MCF 10A (cell line): ENCODE measurements at regions not wholly inside any gene's neighbourhood (a gene's known extent, or its start where the extent isn't known, plus 50 kb on each side); places are given as distances from the start of the nearest gene placed in this dataset.
"Not testable (repeated sequence)": the region's sequence is repeated elsewhere in the genome, so short reads cannot be mapped to it uniquely, and the experiment has no call there.

Experiments
- BruUV-seq: library from RNA; stranded (reverse); fragments of 400-500 nt; replicated peaks from 2 replicates; lab custom pipeline; 2021; lab: Mats Ljungman, UMichigan
- CTCF ChIA-PET: fragments of 300-600 bp; sonication (Branson Sonifier 250); formaldehyde crosslinking; extraction: SDS; loops from one replicate; lab custom pipeline; 2021; ENCODE audit warnings: antibody characterized with exemption, inconsistent platforms; lab: Yijun Ruan, JAX
- POLR2A ChIA-PET: fragments of 300-600, 350-650 bp; sonication (Branson Sonifier 250); formaldehyde crosslinking; extraction: SDS; loops from one replicate; lab custom pipeline; 2020; ENCODE audit warnings: antibody characterized with exemption, inconsistent platforms; lab: Yijun Ruan, JAX
- DNase-seq: peaks from one replicate; pipeline ENCODE4 v3.0.0-alpha.2; 2018; ENCODE audit not compliant: unreplicated experiment
- H3K27ac Mint-ChIP-seq: one replicate; pipeline ENCODE4 v1.8.0; 2022; ENCODE audit warnings: mild to moderate bottlenecking, low read depth, mixed read lengths; ENCODE audit not compliant: unreplicated experiment
- H3K27me3 Mint-ChIP-seq: one replicate; pipeline ENCODE4 v1.8.0; 2022; ENCODE audit warnings: mixed read lengths; ENCODE audit not compliant: insufficient read depth, unreplicated experiment
- H3K36me3 Mint-ChIP-seq: one replicate; pipeline ENCODE4 v1.8.0; 2022; ENCODE audit warnings: mild to moderate bottlenecking, moderate library complexity, mixed read lengths; ENCODE audit not compliant: insufficient read depth, unreplicated experiment
- H3K4me1 Mint-ChIP-seq: one replicate; pipeline ENCODE4 v1.8.0; 2022; ENCODE audit warnings: mixed read lengths; ENCODE audit not compliant: insufficient read depth, unreplicated experiment
- H3K4me3 Mint-ChIP-seq: one replicate; pipeline ENCODE4 v1.8.0; 2022; ENCODE audit warnings: mild to moderate bottlenecking, moderate library complexity, mixed read lengths; ENCODE audit not compliant: unreplicated experiment
- H3K9me3 Mint-ChIP-seq: one replicate; pipeline ENCODE4 v1.8.0; 2022; ENCODE audit warnings: mixed read lengths; ENCODE audit not compliant: unreplicated experiment
- intact Hi-C: fragments of 100-400 bp; cut with micrococcal nuclease; formaldehyde crosslinking; loops from 2 replicates; pipeline ENCODE4 v1.14.1; 2022
- TF ChIP-seq, protein P1 (sequence below): fragments of 200-600 bp; IDR thresholded peaks from one replicate; pipeline ENCODE4 v1.8.0; 2022; ENCODE audit warnings: antibody characterized with exemption, mild to moderate bottlenecking; ENCODE audit not compliant: unreplicated experiment

DNA sequence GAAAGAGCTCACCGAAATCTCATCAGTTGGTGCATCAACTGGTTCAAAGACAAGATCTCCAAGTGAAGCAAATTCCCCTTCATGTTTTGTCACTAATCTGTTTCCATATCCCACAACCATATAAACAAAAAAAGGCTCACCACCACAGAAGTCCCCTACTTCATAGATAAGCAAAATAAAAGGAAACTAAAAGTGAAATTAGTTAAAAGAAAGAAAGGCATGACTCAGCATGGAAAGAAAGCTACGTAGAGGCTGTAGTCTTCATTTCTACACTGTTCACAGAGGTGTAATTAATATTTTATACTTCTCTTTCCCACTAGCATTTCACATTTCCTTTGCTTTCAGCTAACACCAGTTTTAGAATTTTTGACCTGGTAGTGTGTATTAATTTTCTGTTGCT, 208.0 kb downstream of the CYLC2 start:
- no peak overlapping the region for H3K27ac Mint-ChIP-seq
- CTCF ChIA-PET = interaction anchor here (0.6 kb wide), 1 partner anchor 13 kb away, joined by 3 read pairs; no protein-coding TSS in a partner anchor

DNA sequence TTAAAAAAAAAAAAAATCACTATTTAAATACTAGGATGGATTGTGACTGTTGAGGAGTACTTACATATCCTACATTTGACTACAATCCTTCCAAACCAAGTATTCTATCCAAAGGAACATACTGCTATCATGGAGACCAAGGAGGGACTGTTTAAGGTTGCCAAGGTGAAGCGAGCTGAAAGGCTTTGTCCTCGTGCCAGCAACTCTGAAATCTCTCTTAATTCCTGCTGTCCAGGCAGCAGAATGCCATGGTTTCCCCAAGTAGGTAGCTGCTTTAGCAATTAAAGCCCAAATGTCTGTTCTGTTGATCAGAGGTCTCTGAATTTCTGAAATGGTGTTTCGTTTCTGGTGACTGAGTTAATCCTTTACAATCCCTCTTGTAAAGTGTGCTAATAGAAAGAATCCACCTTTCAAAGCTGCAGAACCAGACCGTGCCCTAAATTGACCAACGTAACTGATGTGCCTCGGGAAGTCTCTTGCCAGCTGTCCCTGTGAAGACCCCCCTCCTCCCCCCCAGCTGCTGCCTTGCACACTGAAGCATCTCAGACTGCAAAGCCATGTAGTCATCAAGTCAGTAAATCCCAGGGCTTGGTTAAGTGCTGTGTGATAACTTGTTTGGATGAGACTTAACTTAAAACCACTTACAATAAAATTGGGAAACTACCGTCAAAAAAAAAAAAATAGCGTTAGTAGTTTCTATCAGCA, 210.9 kb downstream of the CYLC2 start:
- BruUV-seq, H3K36me3 Mint-ChIP-seq, CTCF ChIA-PET, H3K27ac Mint-ChIP-seq, H3K4me3 Mint-ChIP-seq, POLR2A ChIA-PET, DNase-seq, intact Hi-C loops, H3K4me1 Mint-ChIP-seq, H3K27me3 Mint-ChIP-seq: not testable (repeated sequence)
- peaks cover 21% of the 10 kb centered on the region for H3K9me3 Mint-ChIP-seq

More for the DNA sequence above, 208.0 kb downstream of the CYLC2 start:
- no TSS peak for BruUV-seq
- intact Hi-C loops = no loop called here
- no peaks in the 10 kb centered on the region for H3K36me3 Mint-ChIP-seq
- H3K27me3 Mint-ChIP-seq = no peaks in the 10 kb centered on the region
- H3K4me3 Mint-ChIP-seq = no peak overlapping the region
- TF ChIP-seq, protein P1, sequence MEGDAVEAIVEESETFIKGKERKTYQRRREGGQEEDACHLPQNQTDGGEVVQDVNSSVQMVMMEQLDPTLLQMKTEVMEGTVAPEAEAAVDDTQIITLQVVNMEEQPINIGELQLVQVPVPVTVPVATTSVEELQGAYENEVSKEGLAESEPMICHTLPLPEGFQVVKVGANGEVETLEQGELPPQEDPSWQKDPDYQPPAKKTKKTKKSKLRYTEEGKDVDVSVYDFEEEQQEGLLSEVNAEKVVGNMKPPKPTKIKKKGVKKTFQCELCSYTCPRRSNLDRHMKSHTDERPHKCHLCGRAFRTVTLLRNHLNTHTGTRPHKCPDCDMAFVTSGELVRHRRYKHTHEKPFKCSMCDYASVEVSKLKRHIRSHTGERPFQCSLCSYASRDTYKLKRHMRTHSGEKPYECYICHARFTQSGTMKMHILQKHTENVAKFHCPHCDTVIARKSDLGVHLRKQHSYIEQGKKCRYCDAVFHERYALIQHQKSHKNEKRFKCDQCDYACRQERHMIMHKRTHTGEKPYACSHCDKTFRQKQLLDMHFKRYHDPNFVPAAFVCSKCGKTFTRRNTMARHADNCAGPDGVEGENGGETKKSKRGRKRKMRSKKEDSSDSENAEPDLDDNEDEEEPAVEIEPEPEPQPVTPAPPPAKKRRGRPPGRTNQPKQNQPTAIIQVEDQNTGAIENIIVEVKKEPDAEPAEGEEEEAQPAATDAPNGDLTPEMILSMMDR = no peak
- H3K9me3 Mint-ChIP-seq = no peaks in the 10 kb centered on the region
- H3K4me1 Mint-ChIP-seq = no peaks in the 10 kb centered on the region
- no peak for DNase-seq
- POLR2A ChIA-PET = no interaction called here

DNA sequence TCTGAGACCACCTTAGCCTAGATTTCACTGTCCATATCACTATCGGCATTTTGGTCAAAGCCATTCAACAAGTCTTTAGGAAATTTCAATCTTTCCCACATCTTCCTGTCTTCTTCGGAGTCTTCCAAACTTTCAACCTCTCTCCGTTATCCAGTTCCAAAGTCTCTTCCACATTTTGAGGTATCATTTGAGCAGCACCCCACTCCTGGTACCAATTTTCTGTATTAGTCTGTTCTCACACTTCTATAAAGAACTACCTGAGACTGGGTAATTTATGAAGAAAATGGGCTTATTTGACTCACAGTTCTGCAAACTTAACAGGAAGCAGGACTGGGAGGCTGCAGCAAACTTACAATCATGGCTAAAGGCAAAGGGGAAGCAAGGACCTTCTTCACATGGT, 215.5 kb downstream of the CYLC2 start:
- DNase-seq = no peak
- H3K9me3 Mint-ChIP-seq = peaks cover 23% of the 10 kb centered on the region
- H3K27me3 Mint-ChIP-seq = no peaks in the 10 kb centered on the region
- no peaks in the 10 kb centered on the region for H3K36me3 Mint-ChIP-seq
- intact Hi-C loops = no loop called here
- H3K4me3 Mint-ChIP-seq = no peak overlapping the region
- no TSS peak for BruUV-seq
- no peaks in the 10 kb centered on the region for H3K4me1 Mint-ChIP-seq
- POLR2A ChIA-PET = no interaction called here
- H3K27ac Mint-ChIP-seq = no peak overlapping the region
- CTCF ChIA-PET = no interaction called here
- TF ChIP-seq, protein P1 = no peak

DNA sequence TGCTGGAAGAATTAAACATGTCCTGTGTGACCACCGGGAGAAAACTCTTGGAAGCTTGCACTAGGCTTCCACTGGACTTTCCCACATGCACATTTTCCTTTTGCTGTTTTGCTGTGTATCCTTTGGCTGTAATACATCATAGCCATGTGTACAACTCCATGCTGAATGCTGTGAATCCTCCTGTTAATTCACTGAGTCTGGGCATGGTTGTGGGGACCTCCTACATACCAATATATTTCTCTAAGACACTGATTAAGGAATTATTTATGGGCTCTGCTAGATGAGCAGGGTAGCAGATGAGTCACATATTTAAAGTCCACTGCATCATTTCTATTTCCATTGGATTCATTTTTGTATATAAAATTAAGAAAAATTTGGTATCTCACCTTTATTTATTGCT, 220.1 kb downstream of the CYLC2 start:
- TF ChIP-seq, protein P1 = no peak
- no peak overlapping the region for H3K27ac Mint-ChIP-seq
- H3K4me1 Mint-ChIP-seq = no peaks in the 10 kb centered on the region
- no peaks in the 10 kb centered on the region for H3K27me3 Mint-ChIP-seq
- no TSS peak for BruUV-seq
- no peak for DNase-seq
- ChIA-PET CTCF (no interaction called here), POLR2A (no interaction called here)
- H3K36me3 Mint-ChIP-seq = no peaks in the 10 kb centered on the region
- intact Hi-C loops = no loop called here
- no peak overlapping the region for H3K4me3 Mint-ChIP-seq
- peaks cover 10% of the 10 kb centered on the region for H3K9me3 Mint-ChIP-seq
